ENCODE measurements at regions not wholly inside any gene's neighbourhood (a gene's known extent, or its start where the extent isn't known, plus 50 kb on each side); places are given as distances from the start of the nearest gene placed in this dataset.
A peak's percentile ranks its signal among the peaks of the same experiment; 100 is the strongest.
"Not testable (repeated sequence)": the region's sequence is repeated elsewhere in the genome, so short reads cannot be mapped to it uniquely, and the experiment has no call there.

GRCh38 chr13:82118589-82118988 is 1763.7 kb downstream of the SLITRK1 start:
- DNase-seq, result no peak

GRCh38 chr13:82116422-82116989 is 1765.8 kb downstream of the SLITRK1 start:
- no peak for DNase-seq

GRCh38 chr13:82115391-82115790 is 1766.9 kb downstream of the SLITRK1 start:
- no peak for DNase-seq

- no peak for DNase-seq
Measured at GRCh38 chr13:82096256-82096655, 1755.3 kb upstream of the SPRY2 start.

GRCh38 chr13:82092312-82092711 is 1751.4 kb upstream of the SPRY2 start:
- no peak for DNase-seq

- DNase-seq, result peak; percentile 80
Measured at GRCh38 chr13:82088781-82089180, 1747.9 kb upstream of the SPRY2 start.

GRCh38 chr13:82076496-82076895 is 1735.6 kb upstream of the SPRY2 start:
- DNase-seq, result no peak

GRCh38 chr13:82070416-82070815 is 1729.5 kb upstream of the SPRY2 start:
- no peak for DNase-seq

GRCh38 chr13:82062772-82063171 is 1721.8 kb upstream of the SPRY2 start:
- DNase-seq, result peak; percentile 46

GRCh38 chr13:82058364-82058763 is 1717.4 kb upstream of the SPRY2 start:
- no peak for DNase-seq

- DNase-seq, result not testable (repeated sequence)
Measured at GRCh38 chr13:82045316-82045715, 1704.4 kb upstream of the SPRY2 start.

GRCh38 chr13:82036602-82037001 is 1695.7 kb upstream of the SPRY2 start:
- peak; percentile 39 for DNase-seq

GRCh38 chr13:82011355-82011754 is 1670.4 kb upstream of the SPRY2 start:
- no peak for DNase-seq

GRCh38 chr13:82010780-82011179 is 1669.9 kb upstream of the SPRY2 start:
- peak; percentile 45 for DNase-seq

GRCh38 chr13:82002710-82003109 is 1661.8 kb upstream of the SPRY2 start:
- DNase-seq, result no peak

- no peak for DNase-seq
Measured at GRCh38 chr13:81995316-81995715, 1654.4 kb upstream of the SPRY2 start.

- no peak for DNase-seq
Measured at GRCh38 chr13:81990652-81991051, 1649.7 kb upstream of the SPRY2 start.

- DNase-seq, result no peak
Measured at GRCh38 chr13:81988567-81988966, 1647.6 kb upstream of the SPRY2 start.

GRCh38 chr13:81987677-81988357 is 1646.9 kb upstream of the SPRY2 start:
- DNase-seq, result no peak

GRCh38 chr13:81987159-81987558 is 1646.2 kb upstream of the SPRY2 start:
- peak; percentile 44 for DNase-seq

- DNase-seq, result no peak
Measured at GRCh38 chr13:81986308-81986707, 1645.4 kb upstream of the SPRY2 start.

GRCh38 chr13:81957121-81957520 is 1616.2 kb upstream of the SPRY2 start:
- no peak for DNase-seq

- DNase-seq, result peak; percentile 59
Measured at GRCh38 chr13:81929988-81930387, 1589.1 kb upstream of the SPRY2 start.

GRCh38 chr13:81927347-81927746 is 1586.4 kb upstream of the SPRY2 start:
- peak; percentile 39 for DNase-seq

- no peak for DNase-seq
Measured at GRCh38 chr13:81917810-81918209, 1576.9 kb upstream of the SPRY2 start.

Measured in HCEC 1CT (cell line).